Neural progenitor cell (in vitro differentiated cells): ENCODE measurements at regions not wholly inside any gene's neighbourhood (a gene's known extent, or its start where the extent isn't known, plus 50 kb on each side); places are given as distances from the start of the nearest gene placed in this dataset.
A peak's percentile ranks its signal among the peaks of the same experiment; 100 is the strongest.

Source experiments
- DNase-seq: peaks from one replicate; pipeline ENCODE4 v3.0.0-alpha.2; 2016; ENCODE audit warnings: low spot score
- H2AFZ ChIP-seq: fragments of 200-600 bp; sonication (generic); replicated peaks from 2 replicates; pipeline ENCODE4 v1.6.1; 2016; ENCODE audit warnings: antibody characterized with exemption
- H3F3A ChIP-seq: fragments of 200-600 bp; sonication (generic); 2 replicates; pipeline ENCODE4 v1.6.1; 2016; ENCODE audit warnings: antibody characterized with exemption, low read depth
- H3K27ac ChIP-seq: fragments of 200-600 bp; sonication (generic); 2 replicates; pipeline ENCODE4 v1.5.1; 2016; ENCODE audit warnings: mild to moderate bottlenecking
- H3K27me3 ChIP-seq: fragments of 200-600 bp; sonication (generic); 2 replicates; pipeline ENCODE4 v1.6.1; 2016; ENCODE audit warnings: mild to moderate bottlenecking, moderate library complexity
- H3K36me3 ChIP-seq: fragments of 200-600 bp; sonication (generic); 2 replicates; pipeline ENCODE4 v1.5.1; 2016
- H3K4me1 ChIP-seq: fragments of 200-600 bp; sonication (generic); 2 replicates; pipeline ENCODE4 v1.6.1; 2016; ENCODE audit warnings: mixed run types
- H3K4me2 ChIP-seq: fragments of 200-600 bp; sonication (generic); 2 replicates; pipeline ENCODE4 v1.6.1; 2016
- H3K4me3 ChIP-seq: fragments of 200-600 bp; sonication (generic); 2 replicates; pipeline ENCODE4 v1.5.1; 2016
- H3K79me2 ChIP-seq: fragments of 200-600 bp; sonication (generic); 2 replicates; pipeline ENCODE4 v1.6.1; 2016; ENCODE audit warnings: low read depth
- H3K9ac ChIP-seq: fragments of 200-600 bp; sonication (generic); 2 replicates; pipeline ENCODE4 v1.6.1; 2016
- H3K9me3 ChIP-seq: fragments of 200-600 bp; sonication (generic); 2 replicates; pipeline ENCODE4 v1.5.1; 2016; ENCODE audit warnings: low read depth
- H4K20me1 ChIP-seq: fragments of 200-600 bp; sonication (generic); 2 replicates; pipeline ENCODE4 v1.6.1; 2016; ENCODE audit warnings: low read depth
- H3K27ac Mint-ChIP-seq: 3 replicates; pipeline ENCODE4 v1.8.0; 2021; ENCODE audit warnings: mixed read lengths
- H3K27me3 Mint-ChIP-seq: 2 replicates; pipeline ENCODE4 v1.8.0; 2022; ENCODE audit warnings: low read depth, mild to moderate bottlenecking, inconsistent platforms, moderate library complexity, mixed read lengths; ENCODE audit not compliant: insufficient read depth
- H3K36me3 Mint-ChIP-seq: 3 replicates; pipeline ENCODE4 v1.8.0; 2021; ENCODE audit warnings: mixed read lengths
- H3K4me1 Mint-ChIP-seq: 3 replicates; pipeline ENCODE4 v1.8.0; 2021; ENCODE audit warnings: mixed read lengths
- H3K4me3 Mint-ChIP-seq: 3 replicates; pipeline ENCODE4 v1.8.0; 2021; ENCODE audit warnings: mild to moderate bottlenecking, moderate library complexity, mixed read lengths
- H3K9me3 Mint-ChIP-seq: 3 replicates; pipeline ENCODE4 v1.8.0; 2020; ENCODE audit warnings: mixed read lengths
- CTCF ChIP-seq: fragments of 200-600 bp; sonication (generic); IDR thresholded peaks from 2 replicates; pipeline ENCODE4 v1.5.1; 2017; ENCODE audit warnings: antibody characterized with exemption, mild to moderate bottlenecking
- EZH2 ChIP-seq: fragments of 200-600 bp; sonication (generic); IDR thresholded peaks from 2 replicates; pipeline ENCODE4 v1.6.1; 2017; ENCODE audit warnings: antibody characterized with exemption, mild to moderate bottlenecking, moderate library complexity
- EZH2phosphoT487 ChIP-seq: fragments of 200-600 bp; sonication (generic); IDR thresholded peaks from 2 replicates; pipeline ENCODE4 v1.6.1; 2017; ENCODE audit warnings: antibody characterized with exemption

GRCh38 chr2:181745796-181746540 lies 65.7 kb upstream of the NEUROD1 start:
- no peak for TF ChIP-seq EZH2phosphoT487
- TF ChIP-seq EZH2 = no peak
- no peak for TF ChIP-seq CTCF
- no peak for DNase-seq
- peaks cover 1% of the 10 kb centered on the region for H3K36me3 Mint-ChIP-seq
- H3K36me3 ChIP-seq = no peaks in the 10 kb centered on the region
- H3K27me3 Mint-ChIP-seq = no peaks in the 10 kb centered on the region
- H3K4me3 Mint-ChIP-seq = no peak overlapping the region
- H2AFZ ChIP-seq = no peak overlapping the region
- no peak overlapping the region for H3K27ac Mint-ChIP-seq
- H3K4me3 ChIP-seq = no peak overlapping the region
- no peak overlapping the region for H3K4me2 ChIP-seq
- no peaks in the 10 kb centered on the region for H3K9me3 ChIP-seq
- no peaks in the 10 kb centered on the region for H3K4me1 ChIP-seq
- no peaks in the 10 kb centered on the region for H3K79me2 ChIP-seq
- H4K20me1 ChIP-seq = no peaks in the 10 kb centered on the region
- peaks cover 5% of the 10 kb centered on the region for H3K4me1 Mint-ChIP-seq
- H3K27ac ChIP-seq = no peak overlapping the region
- no peaks in the 10 kb centered on the region for H3K27me3 ChIP-seq
- no peak overlapping the region for H3K9ac ChIP-seq
- H3F3A ChIP-seq = no peaks in the 10 kb centered on the region
- H3K9me3 Mint-ChIP-seq = peaks cover 28% of the 10 kb centered on the region

- H3K4me3 ChIP-seq = no peak overlapping the region
- H3K4me1 ChIP-seq = no peaks in the 10 kb centered on the region
- no peaks in the 10 kb centered on the region for H4K20me1 ChIP-seq
- peaks cover 1% of the 10 kb centered on the region for H3K36me3 Mint-ChIP-seq
- H3K79me2 ChIP-seq = no peaks in the 10 kb centered on the region
- H3K9ac ChIP-seq = no peak overlapping the region
- no peaks in the 10 kb centered on the region for H3K36me3 ChIP-seq
- no peak overlapping the region for H3K4me2 ChIP-seq
- H3K4me3 Mint-ChIP-seq = no peak overlapping the region
- no peak for TF ChIP-seq CTCF
- H3K27me3 Mint-ChIP-seq = no peaks in the 10 kb centered on the region
- no peak overlapping the region for H3K27ac Mint-ChIP-seq
- no peaks in the 10 kb centered on the region for H3K27me3 ChIP-seq
- H2AFZ ChIP-seq = no peak overlapping the region
- H3K4me1 Mint-ChIP-seq = peaks cover 7% of the 10 kb centered on the region
- peaks cover 30% of the 10 kb centered on the region for H3K9me3 Mint-ChIP-seq
- no peak overlapping the region for H3K27ac ChIP-seq
- H3F3A ChIP-seq = no peaks in the 10 kb centered on the region
- no peak for DNase-seq
- no peaks in the 10 kb centered on the region for H3K9me3 ChIP-seq
These were observed 66.5 kb upstream of the NEUROD1 start for GRCh38 chr2:181746844-181747243.

DNA sequence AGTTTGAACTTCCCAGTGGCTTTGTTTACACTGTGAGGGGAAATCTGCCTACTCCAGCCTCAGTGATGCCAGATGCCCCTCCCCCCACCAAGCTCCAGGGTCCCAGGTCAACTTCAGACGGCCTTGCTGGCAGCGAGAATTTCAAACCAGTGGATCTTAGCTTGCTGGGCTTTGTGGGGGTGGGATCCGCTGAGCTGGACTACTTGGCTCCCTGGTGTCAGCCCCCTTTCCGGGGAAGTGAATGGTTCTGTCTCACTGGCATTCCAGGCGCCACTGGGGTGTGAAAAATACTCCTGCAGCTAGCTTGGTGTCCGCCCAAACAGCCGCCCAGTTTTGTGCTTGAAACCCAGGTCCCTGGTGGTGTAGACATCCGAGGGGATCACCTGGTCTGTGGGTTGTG lies 70.0 kb upstream of the NEUROD1 start:
- Histone ChIP-seq H3K27me3 (no peaks in the 10 kb centered on the region), H3K4me2 (no peak overlapping the region), H3K79me2 (no peaks in the 10 kb centered on the region), H3K4me3 (no peak overlapping the region), H3K4me1 (peaks cover 13% of the 10 kb centered on the region), H3K9me3 (no peaks in the 10 kb centered on the region), H3K27ac (no peak overlapping the region), H4K20me1 (no peaks in the 10 kb centered on the region), H3K36me3 (no peaks in the 10 kb centered on the region), H2AFZ (peak overlapping the region; percentile 48), H3K9ac (no peak overlapping the region), H3F3A (no peaks in the 10 kb centered on the region)
- DNase-seq = peak; percentile 5
- no peak for TF ChIP-seq CTCF
- TF ChIP-seq EZH2 = no peak
- no peak for TF ChIP-seq EZH2phosphoT487
- Mint-ChIP-seq H3K27me3 (no peaks in the 10 kb centered on the region), H3K27ac (no peak overlapping the region), H3K4me3 (no peak overlapping the region), H3K36me3 (peaks cover 1% of the 10 kb centered on the region), H3K9me3 (peaks cover 30% of the 10 kb centered on the region), H3K4me1 (peaks cover 31% of the 10 kb centered on the region)
